Caco-2 (cell line): ENCODE measurements at regions not wholly inside any gene's neighbourhood (a gene's known extent, or its start where the extent isn't known, plus 50 kb on each side); places are given as distances from the start of the nearest gene placed in this dataset.
A peak's percentile ranks its signal among the peaks of the same experiment; 100 is the strongest.

Source experiments
- BruUV-seq: library from RNA; stranded (reverse); fragments of 400-500 nt; replicated peaks from 2 replicates; lab custom pipeline; 2021; lab: Mats Ljungman, UMichigan
- CTCF ChIA-PET: fragments of 300-600 bp; sonication (Branson Sonifier 250); formaldehyde crosslinking; loops from one replicate; lab custom pipeline; 2022; ENCODE audit warnings: antibody characterized with exemption; lab: Charles Lee
- POLR2A ChIA-PET: fragments of 300-600 bp; sonication (Branson Sonifier 250); formaldehyde crosslinking; loops from one replicate; lab custom pipeline; 2022; ENCODE audit warnings: antibody characterized with exemption; lab: Charles Lee
- DNase-seq, 2 experiments: peaks; one replicate each; pipeline versions ENCODE4 v3.0.0 to v3.0.0-alpha.2; 2020 to 2022
- H3K27me3 ChIP-seq: replicated peaks from 2 replicates; pipeline ENCODE4 v1.6.0; 2011; ENCODE audit warnings: low read length; ENCODE audit not compliant: control insufficient read depth, insufficient read depth
- H3K36me3 ChIP-seq: 2 replicates; pipeline ENCODE4 v1.5.1; 2011; ENCODE audit warnings: low read length; ENCODE audit not compliant: control insufficient read depth, insufficient read depth
- H3K4me1 ChIP-seq: fragments of 250-450 bp; sonication (Bioruptor Pico); 2 replicates; pipeline ENCODE4 v1.5.1; 2020; ENCODE audit warnings: mild to moderate bottlenecking
- H3K4me3 ChIP-seq: 2 replicates; pipeline ENCODE4 v1.5.1; 2011; ENCODE audit warnings: low read depth, mild to moderate bottlenecking, control low read depth, low read length
- H3K9me3 ChIP-seq: fragments of 250-450 bp; sonication (Bioruptor Pico); 2 replicates; pipeline ENCODE4 v1.5.1; 2020; ENCODE audit warnings: mild to moderate bottlenecking, moderate library complexity
- H3K27ac Mint-ChIP-seq: one replicate; pipeline ENCODE4 v1.8.0; 2022; ENCODE audit warnings: mixed read lengths; ENCODE audit not compliant: unreplicated experiment
- H3K27me3 Mint-ChIP-seq: one replicate; pipeline ENCODE4 v1.8.0; 2022; ENCODE audit warnings: mixed read lengths; ENCODE audit not compliant: insufficient read depth, unreplicated experiment
- H3K36me3 Mint-ChIP-seq: one replicate; pipeline ENCODE4 v1.8.0; 2022; ENCODE audit warnings: mild to moderate bottlenecking, mixed read lengths; ENCODE audit not compliant: insufficient read depth, unreplicated experiment
- H3K4me1 Mint-ChIP-seq: one replicate; pipeline ENCODE4 v1.8.0; 2022; ENCODE audit warnings: low read depth, mixed read lengths; ENCODE audit not compliant: unreplicated experiment
- H3K4me3 Mint-ChIP-seq: one replicate; pipeline ENCODE4 v1.8.0; 2022; ENCODE audit warnings: mild to moderate bottlenecking, moderate library complexity, mixed read lengths; ENCODE audit not compliant: unreplicated experiment
- H3K9me3 Mint-ChIP-seq: one replicate; pipeline ENCODE4 v1.8.0; 2022; ENCODE audit warnings: mixed read lengths; ENCODE audit not compliant: unreplicated experiment
- intact Hi-C: fragments of 100-400 bp; cut with micrococcal nuclease; formaldehyde crosslinking; loops from one replicate; pipeline ENCODE4 v1.10.0; 2022; ENCODE audit not compliant: unreplicated experiment
- TF ChIP-seq, protein P1 (sequence below), 2 experiments: fragments of 200-600 bp in 1 of 2; IDR thresholded peaks; 1 replicate in 1 of 2; 2 replicates in 1 of 2; pipeline versions ENCODE4 v1.5.1 to v1.8.0; 2011 to 2022; ENCODE audit warnings: antibody characterized with exemption in 1 of 2, control low read depth in 1 of 2, inconsistent platforms in 1 of 2, low read depth in 1 of 2, low read length in 1 of 2, mild to moderate bottlenecking in 1 of 2, moderate library complexity in 1 of 2; ENCODE audit not compliant: insufficient read depth in 1 of 2, severe bottlenecking in 1 of 2, unreplicated experiment in 1 of 2

- intact Hi-C loops: no loop called here
- Histone ChIP-seq H3K4me3 (no peak overlapping the region), H3K4me1 (no peaks in the 10 kb centered on the region; the same call in 1 of the 2 replicates), H3K27me3 (no peaks in the 10 kb centered on the region), H3K36me3 (no peaks in the 10 kb centered on the region), H3K9me3 (no peaks in the 10 kb centered on the region)
- ChIA-PET POLR2A (no interaction called here), CTCF (no interaction called here)
- H3K4me1 Mint-ChIP-seq: no peaks in the 10 kb centered on the region
- H3K36me3 Mint-ChIP-seq: no peaks in the 10 kb centered on the region
- no TSS peak for BruUV-seq
- peaks cover 7% of the 10 kb centered on the region for H3K27me3 Mint-ChIP-seq
- no peak overlapping the region for H3K4me3 Mint-ChIP-seq
- TF ChIP-seq, protein P1, sequence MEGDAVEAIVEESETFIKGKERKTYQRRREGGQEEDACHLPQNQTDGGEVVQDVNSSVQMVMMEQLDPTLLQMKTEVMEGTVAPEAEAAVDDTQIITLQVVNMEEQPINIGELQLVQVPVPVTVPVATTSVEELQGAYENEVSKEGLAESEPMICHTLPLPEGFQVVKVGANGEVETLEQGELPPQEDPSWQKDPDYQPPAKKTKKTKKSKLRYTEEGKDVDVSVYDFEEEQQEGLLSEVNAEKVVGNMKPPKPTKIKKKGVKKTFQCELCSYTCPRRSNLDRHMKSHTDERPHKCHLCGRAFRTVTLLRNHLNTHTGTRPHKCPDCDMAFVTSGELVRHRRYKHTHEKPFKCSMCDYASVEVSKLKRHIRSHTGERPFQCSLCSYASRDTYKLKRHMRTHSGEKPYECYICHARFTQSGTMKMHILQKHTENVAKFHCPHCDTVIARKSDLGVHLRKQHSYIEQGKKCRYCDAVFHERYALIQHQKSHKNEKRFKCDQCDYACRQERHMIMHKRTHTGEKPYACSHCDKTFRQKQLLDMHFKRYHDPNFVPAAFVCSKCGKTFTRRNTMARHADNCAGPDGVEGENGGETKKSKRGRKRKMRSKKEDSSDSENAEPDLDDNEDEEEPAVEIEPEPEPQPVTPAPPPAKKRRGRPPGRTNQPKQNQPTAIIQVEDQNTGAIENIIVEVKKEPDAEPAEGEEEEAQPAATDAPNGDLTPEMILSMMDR (IDR thresholded peaks at IDR 0.05; ENCODE audit: insufficient read depth in 1 of 2, low read depth in 1 of 2, low read length in 1 of 2, severe bottlenecking in 1 of 2, unreplicated experiment in 1 of 2): no peak
- no peak for DNase-seq
- H3K27ac Mint-ChIP-seq: no peak overlapping the region
- peaks cover 11% of the 10 kb centered on the region for H3K9me3 Mint-ChIP-seq
Observed at GRCh38 chrX:42462917-42463316, 315.0 kb downstream of the PPP1R2C start.

DNA sequence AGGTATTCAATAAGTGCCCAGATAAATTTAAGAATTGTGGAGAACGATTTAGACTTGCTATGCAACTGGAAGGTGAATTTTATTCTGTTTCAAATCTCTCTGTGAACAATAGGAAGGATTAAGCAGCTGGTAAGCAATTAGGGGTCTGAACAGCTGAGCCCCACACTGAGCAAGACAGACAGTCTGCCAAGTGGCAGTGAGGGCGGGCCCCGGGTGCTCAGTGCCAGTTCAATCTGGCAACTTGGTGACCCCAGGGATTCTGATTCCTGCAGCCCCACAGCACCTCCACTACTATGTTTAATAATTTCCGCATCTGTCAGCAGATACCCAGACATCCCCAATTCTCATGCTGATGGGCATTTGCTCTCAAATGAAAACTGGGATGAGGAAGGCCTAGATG is 317.3 kb downstream of the PPP1R2C start:
- POLR2A ChIA-PET: no interaction called here
- no peaks in the 10 kb centered on the region; the same call in 1 of the 2 replicates for H3K4me1 ChIP-seq
- CTCF ChIA-PET: no interaction called here
- Mint-ChIP-seq H3K4me3 (no peak overlapping the region), H3K27ac (no peak overlapping the region), H3K9me3 (peaks cover 11% of the 10 kb centered on the region), H3K27me3 (peaks cover 10% of the 10 kb centered on the region), H3K4me1 (no peaks in the 10 kb centered on the region), H3K36me3 (no peaks in the 10 kb centered on the region)
- TF ChIP-seq, protein P1 (IDR thresholded peaks at IDR 0.05; ENCODE audit: insufficient read depth in 1 of 2, low read depth in 1 of 2, low read length in 1 of 2, severe bottlenecking in 1 of 2, unreplicated experiment in 1 of 2): no peak
- intact Hi-C loops: no loop called here
- H3K4me3 ChIP-seq: no peak overlapping the region
- no peaks in the 10 kb centered on the region for H3K9me3 ChIP-seq
- BruUV-seq: no TSS peak
- DNase-seq: no peak
- no peaks in the 10 kb centered on the region for H3K27me3 ChIP-seq
- no peaks in the 10 kb centered on the region for H3K36me3 ChIP-seq

- Mint-ChIP-seq H3K4me3 (no peak overlapping the region), H3K4me1 (no peaks in the 10 kb centered on the region), H3K36me3 (no peaks in the 10 kb centered on the region), H3K27ac (no peak overlapping the region), H3K9me3 (peaks cover 11% of the 10 kb centered on the region), H3K27me3 (peaks cover 10% of the 10 kb centered on the region)
- CTCF ChIA-PET: no interaction called here
- Histone ChIP-seq H3K27me3 (no peaks in the 10 kb centered on the region), H3K4me3 (no peak overlapping the region), H3K36me3 (no peaks in the 10 kb centered on the region), H3K4me1 (no peaks in the 10 kb centered on the region; the same call in 1 of the 2 replicates), H3K9me3 (no peaks in the 10 kb centered on the region)
- POLR2A ChIA-PET: no interaction called here
- intact Hi-C loops: no loop called here
- no TSS peak for BruUV-seq
- peak in 1 of 2 experiments; percentile 28 for DNase-seq
- TF ChIP-seq, protein P1 (IDR thresholded peaks at IDR 0.05; ENCODE audit: insufficient read depth in 1 of 2, low read depth in 1 of 2, low read length in 1 of 2, severe bottlenecking in 1 of 2, unreplicated experiment in 1 of 2): no peak
Observed at GRCh38 chrX:42459735-42460134, 318.2 kb downstream of the PPP1R2C start.
